ENCODE measurements at regions not wholly inside any gene's neighbourhood (a gene's known extent, or its start where the extent isn't known, plus 50 kb on each side); places are given as distances from the start of the nearest gene placed in this dataset.

DNA sequence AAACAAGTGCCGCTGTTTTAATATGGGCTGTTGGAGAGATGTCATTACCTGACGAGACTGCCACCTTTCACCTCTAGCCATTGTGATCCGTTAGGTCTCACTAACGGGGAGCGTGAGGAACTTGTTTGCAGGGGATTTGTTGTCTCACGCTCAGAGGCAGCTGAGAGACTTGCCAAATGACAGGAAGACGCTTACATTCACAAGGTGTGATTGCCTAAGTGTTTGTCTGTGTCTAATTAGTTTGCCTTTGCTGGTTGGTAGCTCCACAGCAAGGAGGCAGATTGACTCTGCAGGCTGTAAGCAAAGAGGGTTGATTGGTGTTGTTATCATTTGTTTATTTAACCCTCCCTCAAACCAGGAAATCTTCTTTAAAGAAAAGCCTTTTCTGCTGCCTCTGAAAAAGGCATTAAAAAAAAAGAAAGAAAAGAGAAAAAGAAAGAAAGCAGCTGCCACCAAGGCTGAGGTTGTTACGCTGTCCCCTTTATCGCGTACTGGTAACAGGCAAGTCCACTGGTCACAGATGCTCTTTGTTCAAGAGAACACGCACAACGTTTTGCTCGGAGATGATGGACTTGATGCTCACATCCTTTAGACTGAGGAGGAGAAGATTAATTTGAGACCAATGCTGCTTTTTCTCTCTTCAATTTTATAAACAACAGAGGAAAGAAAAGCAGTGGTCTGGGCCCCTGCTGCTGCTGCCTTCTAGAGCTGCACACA is 203.9 kb downstream of the ZNF326 start:
- TF ChIP-seq, protein P1, sequence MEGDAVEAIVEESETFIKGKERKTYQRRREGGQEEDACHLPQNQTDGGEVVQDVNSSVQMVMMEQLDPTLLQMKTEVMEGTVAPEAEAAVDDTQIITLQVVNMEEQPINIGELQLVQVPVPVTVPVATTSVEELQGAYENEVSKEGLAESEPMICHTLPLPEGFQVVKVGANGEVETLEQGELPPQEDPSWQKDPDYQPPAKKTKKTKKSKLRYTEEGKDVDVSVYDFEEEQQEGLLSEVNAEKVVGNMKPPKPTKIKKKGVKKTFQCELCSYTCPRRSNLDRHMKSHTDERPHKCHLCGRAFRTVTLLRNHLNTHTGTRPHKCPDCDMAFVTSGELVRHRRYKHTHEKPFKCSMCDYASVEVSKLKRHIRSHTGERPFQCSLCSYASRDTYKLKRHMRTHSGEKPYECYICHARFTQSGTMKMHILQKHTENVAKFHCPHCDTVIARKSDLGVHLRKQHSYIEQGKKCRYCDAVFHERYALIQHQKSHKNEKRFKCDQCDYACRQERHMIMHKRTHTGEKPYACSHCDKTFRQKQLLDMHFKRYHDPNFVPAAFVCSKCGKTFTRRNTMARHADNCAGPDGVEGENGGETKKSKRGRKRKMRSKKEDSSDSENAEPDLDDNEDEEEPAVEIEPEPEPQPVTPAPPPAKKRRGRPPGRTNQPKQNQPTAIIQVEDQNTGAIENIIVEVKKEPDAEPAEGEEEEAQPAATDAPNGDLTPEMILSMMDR (IDR thresholded peaks at IDR 0.05; ENCODE audit: borderline replicate concordance, extremely low read depth, low read length, poor library complexity, severe bottlenecking), result no peak
- TF ChIP-seq EZH2 (IDR thresholded peaks at IDR 0.05; ENCODE audit: borderline replicate concordance, low read depth, low read length, severe bottlenecking), result no peak

Data from DND-41 (cell line).